Mesendoderm (in vitro differentiated cells): ENCODE measurements at regions not wholly inside any gene's neighbourhood (a gene's known extent, or its start where the extent isn't known, plus 50 kb on each side); places are given as distances from the start of the nearest gene placed in this dataset.

Source experiments
- DNase-seq: peaks from one replicate; pipeline ENCODE4 v3.0.0; 2013
- H2AK5ac ChIP-seq: 2 replicates; pipeline ENCODE4 v1.6.1; 2013; ENCODE audit warnings: low read length, inconsistent platforms
- H2BK120ac ChIP-seq: 2 replicates; pipeline ENCODE4 v1.6.1; 2013; ENCODE audit warnings: low read depth, mild to moderate bottlenecking, low read length, moderate library complexity, mixed read lengths
- H2BK15ac ChIP-seq: replicated peaks from 2 replicates; pipeline ENCODE4 v1.6.1; 2013; ENCODE audit warnings: low read depth, mild to moderate bottlenecking, moderate library complexity
- H2BK5ac ChIP-seq: 2 replicates; pipeline ENCODE4 v1.6.1; 2013; ENCODE audit warnings: low read length, inconsistent platforms
- H3K18ac ChIP-seq: 2 replicates; pipeline ENCODE4 v1.6.1; 2013; ENCODE audit warnings: mild to moderate bottlenecking, low read length, mixed read lengths
- H3K23ac ChIP-seq: one replicate; pipeline ENCODE4 v1.6.1; 2013; ENCODE audit warnings: low read length
- H3K27ac ChIP-seq: 2 replicates; pipeline ENCODE4 v1.5.1; 2013; ENCODE audit warnings: low read depth, mild to moderate bottlenecking, inconsistent platforms, low read length, moderate library complexity
- H3K27me3 ChIP-seq: 2 replicates; pipeline ENCODE4 v1.6.1; 2013; ENCODE audit warnings: low read length, control low read depth, mild to moderate bottlenecking, inconsistent platforms; ENCODE audit not compliant: insufficient read depth, poor library complexity
- H3K36me3 ChIP-seq: 2 replicates; pipeline ENCODE4 v1.6.1; 2013; ENCODE audit warnings: low read length, inconsistent platforms; ENCODE audit not compliant: control insufficient read depth, insufficient read depth
- H3K4ac ChIP-seq: one replicate; pipeline ENCODE4 v1.6.1; 2013; ENCODE audit warnings: low read depth, mild to moderate bottlenecking, low read length, moderate library complexity
- H3K4me1 ChIP-seq: 2 replicates; pipeline ENCODE4 v1.6.1; 2013; ENCODE audit warnings: low read depth, low read length, inconsistent platforms; ENCODE audit not compliant: control insufficient read depth
- H3K4me2 ChIP-seq: 2 replicates; pipeline ENCODE4 v1.6.1; 2013; ENCODE audit warnings: low read length
- H3K4me3 ChIP-seq: 2 replicates; pipeline ENCODE4 v1.5.1; 2013; ENCODE audit warnings: mild to moderate bottlenecking, low read length
- H3K56ac ChIP-seq: one replicate; pipeline ENCODE4 v1.6.1; 2013; ENCODE audit warnings: low read length
- H3K79me1 ChIP-seq: 2 replicates; pipeline ENCODE4 v1.6.1; 2013; ENCODE audit warnings: low read length, inconsistent platforms
- H3K79me2 ChIP-seq: 2 replicates; pipeline ENCODE4 v1.6.1; 2013; ENCODE audit warnings: mild to moderate bottlenecking, low read length; ENCODE audit not compliant: control insufficient read depth, insufficient read depth
- H3K9ac ChIP-seq: 2 replicates; pipeline ENCODE4 v1.6.1; 2013; ENCODE audit warnings: low read length, inconsistent platforms
- H4K5ac ChIP-seq: one replicate; pipeline ENCODE4 v1.6.1; 2013; ENCODE audit warnings: low read length
- H4K8ac ChIP-seq: one replicate; pipeline ENCODE4 v1.6.1; 2013; ENCODE audit warnings: low read depth, mild to moderate bottlenecking, control low read depth, low read length, moderate library complexity
- WGBS: extraction: QIAGEN DNeasy Blood & Tissue Kit; methylation state at CpG from one replicate; pipeline ENCODE4 v1.1.7; 2013; ENCODE audit warnings: low lambda C conversion rate, missing lambda C conversion rate; ENCODE audit not compliant: insufficient coverage; ENCODE audit errors: extremely low coverage; 5-methylcytosine and 5-hydroxymethylcytosine counted together

DNA sequence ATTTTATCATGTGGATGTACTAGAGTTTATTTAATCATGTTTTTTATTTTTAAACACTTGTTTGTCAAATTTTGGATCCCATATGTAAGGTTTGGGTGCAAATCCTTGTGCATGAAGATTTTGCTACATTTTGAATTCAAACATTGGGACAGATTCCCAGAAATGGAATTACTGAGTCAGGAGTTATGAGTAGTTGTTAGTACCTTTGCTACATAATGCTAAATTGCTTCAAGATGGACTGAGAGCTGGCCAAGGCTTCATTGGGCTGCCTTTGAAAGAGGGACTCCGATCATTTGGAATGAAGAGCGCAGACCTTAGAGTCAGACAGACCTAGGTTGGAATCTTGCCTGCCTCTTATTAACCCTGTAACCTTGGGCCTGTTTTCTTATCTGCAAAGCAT is 154.9 kb upstream of the PWP1 start:
- Histone ChIP-seq H4K8ac (no peak overlapping the region), H3K18ac (no peak overlapping the region), H3K27ac (no peak overlapping the region), H3K23ac (no peak overlapping the region), H3K9ac (no peak overlapping the region), H2BK15ac (no peak overlapping the region), H3K36me3 (no peaks in the 10 kb centered on the region), H3K4me1 (no peaks in the 10 kb centered on the region), H3K4me2 (no peak overlapping the region), H3K79me1 (no peaks in the 10 kb centered on the region), H3K4ac (no peak overlapping the region), H3K56ac (no peak overlapping the region), H2BK5ac (no peak overlapping the region), H3K4me3 (no peak overlapping the region), H3K79me2 (no peaks in the 10 kb centered on the region), H2AK5ac (no peak overlapping the region), H3K27me3 (no peaks in the 10 kb centered on the region), H2BK120ac (no peak overlapping the region), H4K5ac (no peak overlapping the region)
- no peak for DNase-seq
- no CpG with 5 or more reads among the region's 2 CpGs for WGBS

DNA sequence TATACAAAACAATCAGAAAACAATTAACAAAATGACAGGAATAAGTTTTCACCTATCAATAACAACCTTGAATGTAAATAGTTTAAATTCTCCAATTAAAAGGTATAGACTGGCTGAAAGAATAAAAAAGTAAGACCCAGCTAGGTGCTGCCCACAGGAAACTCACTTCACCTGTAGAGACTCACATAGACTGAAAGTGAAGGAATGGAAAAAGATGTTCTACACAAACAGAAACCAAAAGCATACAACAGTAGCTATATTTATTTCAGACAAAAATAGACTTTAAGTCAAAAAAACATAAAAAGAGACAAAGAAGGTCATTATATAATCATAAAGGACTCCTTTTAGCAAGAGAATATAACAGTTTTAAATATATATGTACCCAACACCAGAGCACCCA is 152.4 kb upstream of the PWP1 start:
- no peak overlapping the region for H4K8ac ChIP-seq
- no peaks in the 10 kb centered on the region for H3K36me3 ChIP-seq
- no peak overlapping the region for H2AK5ac ChIP-seq
- no peak overlapping the region for H2BK5ac ChIP-seq
- H3K56ac ChIP-seq, result no peak overlapping the region
- H3K9ac ChIP-seq, result no peak overlapping the region
- no peak overlapping the region for H4K5ac ChIP-seq
- H3K4me1 ChIP-seq, result no peaks in the 10 kb centered on the region
- no peak overlapping the region for H3K4me3 ChIP-seq
- no peak overlapping the region for H3K4me2 ChIP-seq
- H3K23ac ChIP-seq, result no peak overlapping the region
- no peaks in the 10 kb centered on the region for H3K79me2 ChIP-seq
- no peak overlapping the region for H3K18ac ChIP-seq
- H3K4ac ChIP-seq, result no peak overlapping the region
- H3K79me1 ChIP-seq, result no peaks in the 10 kb centered on the region
- H2BK15ac ChIP-seq, result no peak overlapping the region
- no peaks in the 10 kb centered on the region for H3K27me3 ChIP-seq
- DNase-seq, result no peak
- no peak overlapping the region for H2BK120ac ChIP-seq
- no peak overlapping the region for H3K27ac ChIP-seq

DNA sequence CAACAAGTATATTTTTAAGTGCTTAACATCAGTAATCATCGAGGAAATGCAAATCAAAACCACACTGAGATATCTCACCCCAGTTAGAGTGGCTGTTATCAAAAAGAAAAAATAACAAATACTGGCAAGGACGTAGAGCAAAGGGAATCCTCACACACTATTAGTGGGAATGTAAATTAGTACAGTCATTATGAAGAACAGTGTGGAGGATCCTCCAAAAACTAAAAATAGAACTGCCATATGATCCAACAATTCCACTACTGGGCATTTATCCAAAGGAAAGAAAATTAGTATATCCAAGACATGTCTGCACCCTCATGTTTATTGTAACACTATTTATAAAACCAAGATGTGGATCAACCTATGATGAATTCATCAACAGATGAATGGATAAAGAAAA is 149.0 kb upstream of the PWP1 start:
- no peak overlapping the region for H3K4ac ChIP-seq
- H2BK120ac ChIP-seq, result no peak overlapping the region
- H3K18ac ChIP-seq, result no peak overlapping the region
- no peaks in the 10 kb centered on the region for H3K4me1 ChIP-seq
- DNase-seq, result no peak
- H3K56ac ChIP-seq, result no peak overlapping the region
- H3K79me1 ChIP-seq, result no peaks in the 10 kb centered on the region
- no peak overlapping the region for H3K9ac ChIP-seq
- no peak overlapping the region for H4K5ac ChIP-seq
- H2BK5ac ChIP-seq, result no peak overlapping the region
- H3K36me3 ChIP-seq, result no peaks in the 10 kb centered on the region
- no peak overlapping the region for H3K27ac ChIP-seq
- H3K79me2 ChIP-seq, result no peaks in the 10 kb centered on the region
- no peak overlapping the region for H3K4me2 ChIP-seq
- no peak overlapping the region for H4K8ac ChIP-seq
- H3K4me3 ChIP-seq, result no peak overlapping the region
- H2AK5ac ChIP-seq, result no peak overlapping the region
- H3K23ac ChIP-seq, result no peak overlapping the region
- no peaks in the 10 kb centered on the region for H3K27me3 ChIP-seq
- H2BK15ac ChIP-seq, result no peak overlapping the region
- no CpG with 5 or more reads among the region's 2 CpGs for WGBS

DNA sequence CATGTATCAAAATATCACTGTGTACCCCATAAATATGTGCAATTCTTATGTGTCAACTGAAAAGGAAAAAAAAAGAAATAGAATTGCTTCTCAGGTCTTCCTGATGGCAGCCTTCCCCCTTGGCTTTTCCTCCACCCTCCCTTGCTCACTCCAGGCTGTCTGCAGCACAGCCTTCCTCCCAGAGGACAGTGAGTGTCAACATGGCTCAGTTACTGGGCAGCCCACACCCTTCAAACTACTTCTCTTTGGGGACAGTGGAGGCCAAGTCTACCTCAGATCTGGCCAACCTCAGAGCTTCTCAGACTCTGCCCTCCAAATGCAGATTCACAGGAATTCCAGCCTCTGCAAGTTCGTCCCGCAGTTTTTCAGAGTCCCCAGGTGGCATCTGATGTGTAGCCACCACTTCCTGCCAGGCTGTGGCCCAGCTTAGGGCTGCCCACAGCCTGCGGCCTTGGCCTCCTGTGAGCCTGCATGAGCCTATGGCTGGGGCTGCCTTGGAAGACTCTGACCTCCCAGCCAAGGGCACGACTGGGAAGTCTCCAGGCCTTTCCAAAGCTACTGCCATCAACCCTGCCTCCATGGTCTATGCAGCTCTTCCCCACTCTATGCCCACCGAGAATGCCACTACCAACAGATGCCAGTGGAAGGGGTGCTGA is 148.0 kb upstream of the PWP1 start:
- Histone ChIP-seq H4K5ac (no peak overlapping the region), H3K56ac (no peak overlapping the region), H3K4me3 (no peak overlapping the region), H3K4ac (no peak overlapping the region), H2BK120ac (no peak overlapping the region), H3K18ac (no peak overlapping the region), H3K79me2 (no peaks in the 10 kb centered on the region), H3K4me2 (no peak overlapping the region), H3K27ac (no peak overlapping the region), H2BK5ac (no peak overlapping the region), H3K9ac (no peak overlapping the region), H3K23ac (no peak overlapping the region), H3K36me3 (no peaks in the 10 kb centered on the region), H2BK15ac (no peak overlapping the region), H3K79me1 (no peaks in the 10 kb centered on the region), H2AK5ac (no peak overlapping the region), H4K8ac (no peak overlapping the region), H3K27me3 (no peaks in the 10 kb centered on the region), H3K4me1 (no peaks in the 10 kb centered on the region)
- DNase-seq, result no peak
- WGBS, result no CpG with 5 or more reads among the region's 5 CpGs

DNA sequence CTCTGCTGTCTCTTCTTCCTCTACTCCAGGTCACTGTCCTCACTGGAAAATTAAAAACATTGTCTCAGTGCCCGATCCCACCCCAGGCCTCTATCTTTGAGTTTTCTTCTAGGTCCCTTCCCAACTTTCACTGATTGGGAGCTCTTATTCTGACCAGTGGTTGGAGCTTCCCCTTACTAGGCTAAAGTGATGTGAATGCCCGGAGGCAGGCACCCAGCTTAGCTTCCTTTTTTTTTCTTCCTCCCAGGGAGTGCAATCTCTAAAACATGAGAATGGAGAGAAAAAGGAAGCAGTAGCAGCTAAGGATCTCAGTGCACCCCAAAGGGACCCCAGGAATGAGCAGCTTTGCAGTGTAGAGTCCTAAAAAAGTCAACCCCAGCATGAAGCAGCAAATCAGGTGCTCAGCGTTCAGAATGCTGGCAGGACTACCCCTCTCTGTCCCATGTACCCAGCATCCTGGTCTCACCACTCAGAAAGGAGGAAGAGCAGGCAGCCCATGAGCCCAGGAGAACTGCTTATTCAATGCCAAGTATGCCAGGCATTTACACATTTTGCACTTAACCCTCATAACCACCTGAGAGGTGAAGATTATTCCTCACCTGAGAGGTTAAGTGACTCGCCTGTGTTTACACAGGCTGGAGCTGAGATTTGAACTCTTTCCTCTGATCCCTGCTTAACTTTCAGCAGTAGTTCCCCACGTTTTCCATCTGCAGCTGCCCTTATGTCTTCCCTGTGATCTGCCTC is 146.2 kb upstream of the PWP1 start:
- Histone ChIP-seq H3K4ac (no peak overlapping the region), H2BK15ac (no peak overlapping the region), H3K79me2 (no peaks in the 10 kb centered on the region), H2BK5ac (no peak overlapping the region), H3K4me1 (no peaks in the 10 kb centered on the region), H3K79me1 (no peaks in the 10 kb centered on the region), H3K4me3 (no peak overlapping the region), H3K27ac (no peak overlapping the region), H3K56ac (no peak overlapping the region), H3K36me3 (no peaks in the 10 kb centered on the region), H3K4me2 (no peak overlapping the region), H3K27me3 (no peaks in the 10 kb centered on the region), H4K8ac (no peak overlapping the region), H3K18ac (no peak overlapping the region), H2AK5ac (no peak overlapping the region), H4K5ac (no peak overlapping the region), H3K9ac (no peak overlapping the region), H2BK120ac (no peak overlapping the region), H3K23ac (no peak overlapping the region)
- no CpG with 5 or more reads among the region's 5 CpGs for WGBS
- DNase-seq, result no peak
